Pancreas (tissue), 10 donors: ENCODE measurements at regions not wholly inside any gene's neighbourhood (a gene's known extent, or its start where the extent isn't known, plus 50 kb on each side); places are given as distances from the start of the nearest gene placed in this dataset.

Experiments
- ATAC-seq, 4 donors: fragments of 200-7000 bp; cut with Tn5 transposase; one replicate each; pipeline versions ENCODE4 v1.8.0 to v1.9.1; 2020; ENCODE audit warnings: mild to moderate bottlenecking in 4 of 4, moderate library complexity in 4 of 4
- DNase-seq, 6 donors: peaks; one replicate each; pipeline ENCODE4 v3.0.0-alpha.2; 2020
- FAIRE-seq: peaks from 2 replicates; lab custom pipeline; 2012; peaks lifted over from hg19 to GRCh38; lab: Jason Lieb, UNC
- H3K27ac ChIP-seq, 4 donors: fragments of 200-600 bp; sonication (generic); 1 replicate in 3 of 4; 2 replicates in 1 of 4; pipeline versions ENCODE4 v1.5.0 to v1.8.0; 2020
- H3K27me3 ChIP-seq, 4 donors: fragments of 200-600 bp; one replicate each; pipeline ENCODE4 v1.8.0; 2021
- H3K36me3 ChIP-seq, 3 donors: fragments of 200-600 bp; sonication (generic) in 1 of 3; one replicate each; pipeline versions ENCODE4 v1.5.0 to v1.8.0; 2020 to 2021
- H3K4me1 ChIP-seq, 3 donors: fragments of 200-600 bp; one replicate each; pipeline ENCODE4 v1.8.0; 2021
- H3K4me3 ChIP-seq, 4 donors: fragments of 200-600 bp; sonication (generic) in 2 of 4; one replicate each; pipeline versions ENCODE4 v1.5.0 to v1.8.0; 2020 to 2021
- H3K9me3 ChIP-seq, 4 donors: fragments of 200-600 bp; one replicate each; pipeline ENCODE4 v1.8.0; 2021
- WGBS, 2 donors: extraction: QIAGEN DNeasy Blood & Tissue Kit; methylation state at CpG; one replicate each; pipeline ENCODE4 v1.1.7; 2013; 5-methylcytosine and 5-hydroxymethylcytosine counted together
- intact Hi-C, 3 donors: fragments of 100-400 bp; cut with DNase I; formaldehyde crosslinking; loops; one replicate each; pipeline versions ENCODE4 v1.11.1 to v1.14.2; 2022
- TF ChIP-seq, protein P1 (sequence below), 4 donors: fragments of 200-600 bp; sonication (generic) in 3 of 4; IDR thresholded peaks; one replicate each; pipeline versions ENCODE4 v1.5.0 to v1.8.0; 2021; ENCODE audit warnings: antibody characterized with exemption in 4 of 4
- donor health status: healthy with polysubstance abuse.
- donor health status: DM: no; HTN: no; CAD: no; lungs with moderate emphysema.
- donor health status: DM: no; HTN: no; CAD: no.
- donor health status: control.
- donor health status: control.
- donor health status: Bipolar disorder and iron deficiency.
- donor health status: DM: yes; HTN: yes; CAD: no.
- donor health status: DM: no; HTN: no; CAD: no.
- donor health status: DM: no; HTN: no; CAD: no.
- donor health status: DM: yes; HTN: yes; CAD: no.

DNA sequence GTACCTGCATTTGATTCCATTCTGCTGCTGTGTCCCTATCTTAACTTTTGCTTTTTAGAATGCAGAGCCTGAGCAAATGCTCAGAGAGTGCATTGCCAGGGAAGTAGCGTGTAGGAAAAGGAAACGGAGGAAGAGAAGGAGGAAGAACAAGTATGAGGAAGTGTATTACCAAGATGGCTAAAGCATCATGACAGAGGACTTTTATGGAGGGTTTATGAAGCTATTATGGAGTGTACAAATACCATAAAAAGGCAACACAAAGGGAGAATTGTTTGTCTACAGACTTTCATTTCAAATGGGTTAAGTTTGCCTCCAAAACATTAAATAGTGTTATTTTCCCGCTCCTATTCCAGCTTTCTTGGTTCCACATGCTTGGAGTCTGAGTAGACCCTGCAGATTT lies 1899.8 kb upstream of the NUDT12 start:
- peaks cover 0 to 5% (median 0%) of the 10 kb centered on the region in 4 donors for H3K9me3 ChIP-seq
- H3K4me3 ChIP-seq: no peak overlapping the region
- H3K4me1 ChIP-seq: no peaks in the 10 kb centered on the region
- no peaks in the 10 kb centered on the region for H3K27me3 ChIP-seq
- FAIRE-seq (no peak), DNase-seq (no peak), ATAC-seq (no peak)
- no peaks in the 10 kb centered on the region for H3K36me3 ChIP-seq
- WGBS, 2 donors: 72 to 80% methylated on average over 3 of the region's 3 CpGs
- TF ChIP-seq, protein P1, sequence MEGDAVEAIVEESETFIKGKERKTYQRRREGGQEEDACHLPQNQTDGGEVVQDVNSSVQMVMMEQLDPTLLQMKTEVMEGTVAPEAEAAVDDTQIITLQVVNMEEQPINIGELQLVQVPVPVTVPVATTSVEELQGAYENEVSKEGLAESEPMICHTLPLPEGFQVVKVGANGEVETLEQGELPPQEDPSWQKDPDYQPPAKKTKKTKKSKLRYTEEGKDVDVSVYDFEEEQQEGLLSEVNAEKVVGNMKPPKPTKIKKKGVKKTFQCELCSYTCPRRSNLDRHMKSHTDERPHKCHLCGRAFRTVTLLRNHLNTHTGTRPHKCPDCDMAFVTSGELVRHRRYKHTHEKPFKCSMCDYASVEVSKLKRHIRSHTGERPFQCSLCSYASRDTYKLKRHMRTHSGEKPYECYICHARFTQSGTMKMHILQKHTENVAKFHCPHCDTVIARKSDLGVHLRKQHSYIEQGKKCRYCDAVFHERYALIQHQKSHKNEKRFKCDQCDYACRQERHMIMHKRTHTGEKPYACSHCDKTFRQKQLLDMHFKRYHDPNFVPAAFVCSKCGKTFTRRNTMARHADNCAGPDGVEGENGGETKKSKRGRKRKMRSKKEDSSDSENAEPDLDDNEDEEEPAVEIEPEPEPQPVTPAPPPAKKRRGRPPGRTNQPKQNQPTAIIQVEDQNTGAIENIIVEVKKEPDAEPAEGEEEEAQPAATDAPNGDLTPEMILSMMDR (IDR thresholded peaks at IDR 0.05): no peak
- no peak overlapping the region for H3K27ac ChIP-seq
- intact Hi-C loops: no loop called here

DNA sequence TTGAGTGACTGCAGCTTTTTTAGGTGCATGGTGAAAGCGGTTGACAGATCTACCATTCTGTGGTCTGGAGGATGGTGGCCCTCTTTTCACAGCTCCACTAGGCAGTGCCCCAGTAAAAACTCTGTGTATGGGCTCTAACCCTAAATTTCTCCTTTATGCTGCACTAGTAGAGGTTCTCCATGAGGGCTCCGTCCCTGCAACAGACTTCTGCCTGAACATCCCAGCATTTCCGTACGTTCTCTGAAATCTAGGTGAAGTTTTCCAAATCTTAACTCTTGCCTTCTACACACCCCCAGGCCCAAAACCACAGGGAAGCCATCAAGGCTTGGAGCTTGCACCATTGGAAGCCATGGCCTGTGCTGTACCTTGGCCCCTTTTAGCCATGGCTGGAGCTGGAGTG lies 1898.1 kb upstream of the NUDT12 start:
- TF ChIP-seq, protein P1 (IDR thresholded peaks at IDR 0.05): no peak
- 74 to 84% methylated on average over 4 of the region's 4 CpGs for WGBS, 2 donors
- Histone ChIP-seq H3K27me3 (no peaks in the 10 kb centered on the region), H3K27ac (no peak overlapping the region), H3K9me3 (peaks cover 0 to 5% (median 0%) of the 10 kb centered on the region in 4 donors), H3K4me1 (no peaks in the 10 kb centered on the region), H3K4me3 (no peak overlapping the region), H3K36me3 (no peaks in the 10 kb centered on the region)
- no peak for ATAC-seq
- peak in 1 of 6 donors; percentile 7 for DNase-seq
- no peak for FAIRE-seq
- intact Hi-C loops: no loop called here

DNA sequence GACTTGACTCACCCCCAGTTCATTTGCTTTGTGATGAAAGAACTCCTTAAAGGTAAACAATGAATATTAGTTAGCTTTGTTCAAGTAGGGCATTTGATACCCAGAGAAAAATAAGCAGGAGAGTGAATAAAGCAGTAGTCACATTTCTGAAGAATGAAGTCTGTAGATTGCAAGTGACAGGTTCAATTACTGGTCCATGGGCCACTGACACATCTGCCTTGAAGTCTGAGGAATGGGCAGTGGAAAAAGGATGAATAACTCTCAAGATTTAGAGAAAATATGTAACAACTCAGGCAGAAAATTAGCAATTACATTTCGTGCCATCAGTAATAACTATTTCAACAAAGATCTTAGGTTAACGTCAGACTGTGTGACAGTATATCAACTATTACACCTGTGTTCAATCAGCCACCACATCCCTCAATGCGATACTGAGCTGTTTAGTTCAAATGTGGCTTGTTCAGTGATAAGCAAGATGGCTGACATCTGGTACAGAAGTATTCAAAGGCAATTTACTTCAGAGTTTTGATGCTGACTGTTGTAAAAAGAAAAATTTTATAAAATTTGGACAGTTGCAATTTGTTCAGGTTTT lies 1890.7 kb upstream of the NUDT12 start:
- no peaks in the 10 kb centered on the region for H3K27me3 ChIP-seq
- no peaks in the 10 kb centered on the region for H3K9me3 ChIP-seq
- TF ChIP-seq, protein P1 (IDR thresholded peaks at IDR 0.05): no peak
- WGBS, 2 donors: 45 to 54% methylated on average over 3 of the region's 3 CpGs
- no peak overlapping the region for H3K4me3 ChIP-seq
- DNase-seq: no peak
- FAIRE-seq: no peak
- ATAC-seq: no peak
- no peaks in the 10 kb centered on the region for H3K4me1 ChIP-seq
- H3K27ac ChIP-seq: no peak overlapping the region
- no peaks in the 10 kb centered on the region for H3K36me3 ChIP-seq
- intact Hi-C loops: no loop called here

DNA sequence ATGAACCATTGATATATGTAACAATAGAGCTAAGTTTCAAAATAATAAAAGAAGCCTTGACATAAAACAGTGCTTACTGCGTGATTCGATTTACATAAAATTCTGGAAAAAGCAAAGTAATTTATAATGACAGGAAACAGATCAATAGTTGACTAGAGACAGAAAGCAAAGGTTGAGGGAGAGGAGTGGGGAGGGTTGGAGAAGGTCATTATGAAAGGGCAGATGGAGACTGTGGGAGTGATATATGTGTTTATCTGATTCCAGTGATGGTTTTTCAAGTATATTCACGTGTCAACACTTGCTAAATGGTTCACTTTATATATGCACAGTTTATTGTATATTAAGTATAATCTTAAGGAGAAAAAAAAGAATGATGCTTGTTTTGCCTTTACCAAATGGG lies 1885.7 kb upstream of the NUDT12 start:
- Histone ChIP-seq H3K27ac (no peak overlapping the region), H3K36me3 (no peaks in the 10 kb centered on the region), H3K4me1 (no peaks in the 10 kb centered on the region), H3K4me3 (no peak overlapping the region), H3K9me3 (no peaks in the 10 kb centered on the region), H3K27me3 (no peaks in the 10 kb centered on the region)
- FAIRE-seq (no peak), DNase-seq (no peak), ATAC-seq (no peak)
- TF ChIP-seq, protein P1 (IDR thresholded peaks at IDR 0.05): no peak
- intact Hi-C loops: no loop called here
- 38 to 40% methylated on average over 3 of the region's 3 CpGs for WGBS, 2 donors

DNA sequence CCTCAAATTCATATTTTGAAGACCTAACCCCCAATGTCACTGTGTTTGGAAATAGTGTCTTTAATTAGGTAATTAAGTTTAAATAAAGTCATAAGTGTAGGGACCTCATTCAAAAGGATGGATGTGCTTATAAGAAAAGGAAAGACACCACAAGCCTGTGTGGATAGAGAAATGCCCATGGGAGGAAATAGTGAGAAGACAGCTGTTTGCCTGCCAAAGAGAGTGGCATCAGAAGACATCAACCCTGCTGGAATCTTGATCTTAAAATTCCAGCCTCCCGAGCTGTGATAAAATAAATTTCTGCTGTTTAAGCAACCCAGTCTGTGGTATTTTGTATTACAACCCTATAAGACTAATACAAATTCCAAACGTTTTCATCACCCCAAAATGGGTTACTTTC lies 1867.9 kb upstream of the NUDT12 start:
- ATAC-seq (no peak), FAIRE-seq (no peak), DNase-seq (no peak)
- WGBS, 2 donors: 22 to 37% methylated on average over 2 of the region's 2 CpGs
- intact Hi-C loops: no loop called here
- H3K4me3 ChIP-seq: no peak overlapping the region
- TF ChIP-seq, protein P1 (IDR thresholded peaks at IDR 0.05): no peak
- no peak overlapping the region for H3K27ac ChIP-seq
- no peaks in the 10 kb centered on the region for H3K36me3 ChIP-seq
- H3K4me1 ChIP-seq: no peaks in the 10 kb centered on the region
- H3K9me3 ChIP-seq: no peaks in the 10 kb centered on the region
- H3K27me3 ChIP-seq: no peaks in the 10 kb centered on the region
